ENCODE measurements at regions not wholly inside any gene's neighbourhood (a gene's known extent, or its start where the extent isn't known, plus 50 kb on each side); places are given as distances from the start of the nearest gene placed in this dataset.

DNA sequence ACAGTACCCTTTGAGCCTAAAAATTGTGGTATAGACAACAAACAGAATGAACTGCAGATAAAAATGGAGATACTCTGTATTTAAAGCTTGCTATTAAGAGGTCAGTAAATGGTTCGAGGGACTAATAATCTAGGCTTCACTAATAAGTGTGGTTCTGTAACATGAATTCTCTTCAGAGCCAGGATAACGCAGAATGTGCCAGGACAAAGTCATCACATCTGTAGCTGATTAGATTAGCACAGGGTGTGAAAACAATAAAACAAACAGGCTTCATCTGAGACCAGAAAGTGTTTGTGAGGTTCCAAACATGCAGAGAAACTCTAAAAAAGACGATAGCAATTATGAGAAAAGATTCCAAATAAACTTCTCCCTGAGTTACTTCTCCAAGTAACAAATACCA is 89.1 kb upstream of the LUZP2 start:
- Histone ChIP-seq H2AK5ac (ENCODE audit: low read depth, low read length) (no peak overlapping the region), H2BK12ac (ENCODE audit: low read length) (no peak overlapping the region), H2BK5ac (ENCODE audit: low read length) (no peak overlapping the region), H3K9me3 (replicated peaks in 1 of 2; ENCODE audit: control insufficient read depth in 2 of 2, insufficient read depth in 1 of 2, low read depth in 1 of 2, low read length in 2 of 2) (no peaks in the 10 kb centered on the region), H2BK15ac (ENCODE audit: low read length) (no peak overlapping the region), H3K14ac (ENCODE audit: low read length) (no peak overlapping the region), H3K27me3 (ENCODE audit: control insufficient read depth in 3 of 3, insufficient read depth in 3 of 3, low read depth in 1 of 3, low read length in 3 of 3) (no peaks in the 10 kb centered on the region), H3K4me2 (ENCODE audit: insufficient read depth, low read length, poor library complexity, severe bottlenecking) (no peak overlapping the region), H3K4me1 (ENCODE audit: control insufficient read depth in 2 of 2, insufficient read depth in 1 of 2, low read depth in 1 of 2, low read length in 2 of 2) (no peaks in the 10 kb centered on the region), H3K4ac (ENCODE audit: low read length) (no peak overlapping the region), H3K18ac (ENCODE audit: low read length) (no peak overlapping the region), H3K9ac (ENCODE audit: low read depth, low read length, poor library complexity) (no peak overlapping the region), H3K23ac (ENCODE audit: low read depth, low read length, poor library complexity) (no peak overlapping the region), H3K79me1 (ENCODE audit: low read depth, low read length) (no peaks in the 10 kb centered on the region), H3K36me3 (replicated peaks in 1 of 2; ENCODE audit: control insufficient read depth in 2 of 2, insufficient read depth in 2 of 2, low read length in 2 of 2) (no peaks in the 10 kb centered on the region), H2AFZ (ENCODE audit: low read length) (no peak overlapping the region), H3K27ac (replicated peaks; ENCODE audit: low read length) (no peak overlapping the region), H4K91ac (ENCODE audit: low read depth, low read length, poor library complexity) (no peak overlapping the region), H2BK120ac (ENCODE audit: low read depth, low read length) (no peak overlapping the region), H4K8ac (ENCODE audit: low read depth, low read length) (no peak overlapping the region), H3K4me3 (ENCODE audit: low read length in 2 of 2) (no peak overlapping the region)
- WGBS, 2 donors (ENCODE audit: extremely low coverage in 2 of 2, insufficient read length in 2 of 2, insufficient replicate concordance in 1 of 2), result no CpG with 5 or more reads among the region's 3 CpGs
- no peak for DNase-seq (ENCODE audit: low spot score)

- H3K4me2 ChIP-seq (ENCODE audit: insufficient read depth, low read length, poor library complexity, severe bottlenecking), result no peak overlapping the region
Measured at GRCh38 chr11:24408202-24408601, 88.7 kb upstream of the LUZP2 start.

DNA sequence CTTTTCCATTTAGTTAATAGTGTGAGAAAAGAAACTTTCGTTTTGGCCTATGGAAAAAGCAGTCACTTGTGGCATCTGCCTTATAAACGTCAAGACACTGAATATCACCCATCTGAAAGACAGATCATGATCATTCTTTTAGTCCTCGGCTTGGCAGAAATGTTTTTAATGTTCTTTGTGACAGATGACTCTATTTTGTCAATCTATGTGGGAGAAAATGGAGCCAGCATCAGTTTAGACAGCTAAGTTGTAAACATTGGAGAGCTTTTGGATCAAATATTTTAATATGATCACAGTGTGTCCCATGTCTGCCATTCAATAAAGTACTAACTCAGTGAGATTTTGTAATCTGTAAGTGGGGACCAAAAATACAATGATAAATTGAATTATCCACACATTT is 85.1 kb upstream of the LUZP2 start:
- Histone ChIP-seq H3K9me3 (replicated peaks in 1 of 2; ENCODE audit: control insufficient read depth in 2 of 2, insufficient read depth in 1 of 2, low read depth in 1 of 2, low read length in 2 of 2) (no peaks in the 10 kb centered on the region), H3K79me1 (ENCODE audit: low read depth, low read length) (no peaks in the 10 kb centered on the region), H4K8ac (ENCODE audit: low read depth, low read length) (no peak overlapping the region), H3K4me2 (ENCODE audit: insufficient read depth, low read length, poor library complexity, severe bottlenecking) (no peak overlapping the region), H2BK5ac (ENCODE audit: low read length) (no peak overlapping the region), H3K27ac (replicated peaks; ENCODE audit: low read length) (no peak overlapping the region), H2BK120ac (ENCODE audit: low read depth, low read length) (no peak overlapping the region), H3K4me3 (ENCODE audit: low read length in 2 of 2) (no peak overlapping the region), H2AK5ac (ENCODE audit: low read depth, low read length) (no peak overlapping the region), H3K18ac (ENCODE audit: low read length) (no peak overlapping the region), H3K27me3 (ENCODE audit: control insufficient read depth in 3 of 3, insufficient read depth in 3 of 3, low read depth in 1 of 3, low read length in 3 of 3) (no peaks in the 10 kb centered on the region), H2BK12ac (ENCODE audit: low read length) (no peak overlapping the region), H3K4me1 (ENCODE audit: control insufficient read depth in 2 of 2, insufficient read depth in 1 of 2, low read depth in 1 of 2, low read length in 2 of 2) (no peaks in the 10 kb centered on the region), H2AFZ (ENCODE audit: low read length) (no peak overlapping the region), H3K36me3 (replicated peaks in 1 of 2; ENCODE audit: control insufficient read depth in 2 of 2, insufficient read depth in 2 of 2, low read length in 2 of 2) (no peaks in the 10 kb centered on the region), H3K23ac (ENCODE audit: low read depth, low read length, poor library complexity) (no peak overlapping the region), H3K4ac (ENCODE audit: low read length) (no peak overlapping the region), H3K14ac (ENCODE audit: low read length) (no peak overlapping the region), H4K91ac (ENCODE audit: low read depth, low read length, poor library complexity) (no peak overlapping the region), H2BK15ac (ENCODE audit: low read length) (no peak overlapping the region), H3K9ac (ENCODE audit: low read depth, low read length, poor library complexity) (no peak overlapping the region)
- DNase-seq (ENCODE audit: low spot score), result no peak
- WGBS, 2 donors (ENCODE audit: extremely low coverage in 2 of 2, insufficient read length in 2 of 2, insufficient replicate concordance in 1 of 2), result no CpG with 5 or more reads among the region's 3 CpGs

More at GRCh38 chr11:24408202-24408601, 88.7 kb upstream of the LUZP2 start:
- H3K79me1 ChIP-seq (ENCODE audit: low read depth, low read length), result no peaks in the 10 kb centered on the region
- H2BK5ac ChIP-seq (ENCODE audit: low read length), result no peak overlapping the region
- no peak for DNase-seq (ENCODE audit: low spot score)
- no peaks in the 10 kb centered on the region for H3K36me3 ChIP-seq (replicated peaks in 1 of 2; ENCODE audit: control insufficient read depth in 2 of 2, insufficient read depth in 2 of 2, low read length in 2 of 2)
- H3K18ac ChIP-seq (ENCODE audit: low read length), result no peak overlapping the region
- no peak overlapping the region for H3K4ac ChIP-seq (ENCODE audit: low read length)
- no peak overlapping the region for H2BK15ac ChIP-seq (ENCODE audit: low read length)
- no peak overlapping the region for H4K8ac ChIP-seq (ENCODE audit: low read depth, low read length)
- no peak overlapping the region for H3K9ac ChIP-seq (ENCODE audit: low read depth, low read length, poor library complexity)
- H3K27me3 ChIP-seq (ENCODE audit: control insufficient read depth in 3 of 3, insufficient read depth in 3 of 3, low read depth in 1 of 3, low read length in 3 of 3), result no peaks in the 10 kb centered on the region
- no peak overlapping the region for H2BK120ac ChIP-seq (ENCODE audit: low read depth, low read length)
- no peak overlapping the region for H3K23ac ChIP-seq (ENCODE audit: low read depth, low read length, poor library complexity)
- H3K27ac ChIP-seq (replicated peaks; ENCODE audit: low read length), result no peak overlapping the region
- H4K91ac ChIP-seq (ENCODE audit: low read depth, low read length, poor library complexity), result no peak overlapping the region
- no peaks in the 10 kb centered on the region for H3K4me1 ChIP-seq (ENCODE audit: control insufficient read depth in 2 of 2, insufficient read depth in 1 of 2, low read depth in 1 of 2, low read length in 2 of 2)
- no peak overlapping the region for H3K4me3 ChIP-seq (ENCODE audit: low read length in 2 of 2)
- H3K14ac ChIP-seq (ENCODE audit: low read length), result no peak overlapping the region
- H2BK12ac ChIP-seq (ENCODE audit: low read length), result no peak overlapping the region
- H3K9me3 ChIP-seq (replicated peaks in 1 of 2; ENCODE audit: control insufficient read depth in 2 of 2, insufficient read depth in 1 of 2, low read depth in 1 of 2, low read length in 2 of 2), result no peaks in the 10 kb centered on the region
- no peak overlapping the region for H2AK5ac ChIP-seq (ENCODE audit: low read depth, low read length)
- no peak overlapping the region for H2AFZ ChIP-seq (ENCODE audit: low read length)

DNA sequence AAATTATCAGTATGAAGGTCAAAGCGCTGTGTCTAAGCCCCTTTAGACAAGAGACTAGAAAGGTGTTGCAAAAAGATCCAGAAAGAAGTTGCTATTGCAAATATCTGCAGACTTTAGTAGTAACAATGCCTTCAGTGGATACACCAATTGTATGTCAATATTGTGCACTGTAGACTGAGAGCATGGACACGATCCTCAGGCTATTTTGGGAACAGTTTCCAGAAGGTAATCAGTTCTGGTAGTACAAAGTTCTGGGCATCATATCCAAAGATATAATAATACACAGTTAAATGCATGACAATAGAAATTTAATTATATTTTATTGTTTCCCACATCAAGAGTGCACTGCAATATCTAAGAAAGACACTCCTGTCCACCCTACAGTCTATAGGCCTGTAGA is 84.1 kb upstream of the LUZP2 start:
- no peak overlapping the region for H2AK5ac ChIP-seq (ENCODE audit: low read depth, low read length)
- no peak overlapping the region for H3K9ac ChIP-seq (ENCODE audit: low read depth, low read length, poor library complexity)
- H4K8ac ChIP-seq (ENCODE audit: low read depth, low read length), result no peak overlapping the region
- H2AFZ ChIP-seq (ENCODE audit: low read length), result no peak overlapping the region
- WGBS, 2 donors (ENCODE audit: extremely low coverage in 2 of 2, insufficient read length in 2 of 2, insufficient replicate concordance in 1 of 2), result no CpG with 5 or more reads among the region's 2 CpGs
- no peak overlapping the region for H2BK5ac ChIP-seq (ENCODE audit: low read length)
- no peak overlapping the region for H4K91ac ChIP-seq (ENCODE audit: low read depth, low read length, poor library complexity)
- no peaks in the 10 kb centered on the region for H3K4me1 ChIP-seq (ENCODE audit: control insufficient read depth in 2 of 2, insufficient read depth in 1 of 2, low read depth in 1 of 2, low read length in 2 of 2)
- no peaks in the 10 kb centered on the region for H3K9me3 ChIP-seq (replicated peaks in 1 of 2; ENCODE audit: control insufficient read depth in 2 of 2, insufficient read depth in 1 of 2, low read depth in 1 of 2, low read length in 2 of 2)
- H3K14ac ChIP-seq (ENCODE audit: low read length), result no peak overlapping the region
- no peak overlapping the region for H2BK12ac ChIP-seq (ENCODE audit: low read length)
- no peak overlapping the region for H3K4me3 ChIP-seq (ENCODE audit: low read length in 2 of 2)
- H3K27ac ChIP-seq (replicated peaks; ENCODE audit: low read length), result no peak overlapping the region
- no peak overlapping the region for H3K23ac ChIP-seq (ENCODE audit: low read depth, low read length, poor library complexity)
- no peak overlapping the region for H3K4ac ChIP-seq (ENCODE audit: low read length)
- H2BK120ac ChIP-seq (ENCODE audit: low read depth, low read length), result no peak overlapping the region
- H2BK15ac ChIP-seq (ENCODE audit: low read length), result no peak overlapping the region
- no peaks in the 10 kb centered on the region for H3K27me3 ChIP-seq (ENCODE audit: control insufficient read depth in 3 of 3, insufficient read depth in 3 of 3, low read depth in 1 of 3, low read length in 3 of 3)
- no peaks in the 10 kb centered on the region for H3K79me1 ChIP-seq (ENCODE audit: low read depth, low read length)
- no peaks in the 10 kb centered on the region for H3K36me3 ChIP-seq (replicated peaks in 1 of 2; ENCODE audit: control insufficient read depth in 2 of 2, insufficient read depth in 2 of 2, low read length in 2 of 2)
- H3K4me2 ChIP-seq (ENCODE audit: insufficient read depth, low read length, poor library complexity, severe bottlenecking), result no peak overlapping the region
- DNase-seq (ENCODE audit: low spot score), result no peak
- no peak overlapping the region for H3K18ac ChIP-seq (ENCODE audit: low read length)
